Posterior vena cava (tissue), 2 donors: ENCODE measurements at regions not wholly inside any gene's neighbourhood (a gene's known extent, or its start where the extent isn't known, plus 50 kb on each side); places are given as distances from the start of the nearest gene placed in this dataset.

Experiments used
- DNase-seq: peaks from one replicate; pipeline ENCODE4 v3.0.0-alpha.2; 2020; ENCODE audit warnings: low spot score
- intact Hi-C, 2 donors: fragments of 100-400 bp; cut with DNase I; formaldehyde crosslinking; loops; one replicate each; pipeline versions ENCODE4 v1.14.1 to v1.14.2; 2022 to 2023
- donor health status: DM: yes; HTN: yes; CAD: no.
- donor health status: DM: yes; HTN: yes; CAD: no.

DNA sequence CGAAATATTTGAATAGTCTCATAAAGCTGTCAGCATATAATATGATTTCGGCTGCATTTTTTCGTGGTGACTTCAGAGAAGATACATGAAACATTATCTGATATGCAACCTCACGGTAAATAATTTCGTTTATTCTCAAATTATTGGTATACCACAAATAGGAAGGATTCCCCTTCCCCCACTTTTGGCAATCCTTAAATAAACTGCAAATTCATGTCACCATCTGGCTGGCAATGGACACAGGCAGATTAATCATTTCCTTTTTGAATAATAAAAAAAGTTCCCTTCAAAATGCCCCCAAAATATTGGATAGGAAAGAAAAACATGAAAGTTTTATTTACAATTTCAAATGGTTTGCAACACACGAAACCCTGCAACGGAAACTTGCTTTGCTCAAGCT is 234.5 kb upstream of the MEOX2 start:
- intact Hi-C loops, result no loop called here
- no peak for DNase-seq

DNA sequence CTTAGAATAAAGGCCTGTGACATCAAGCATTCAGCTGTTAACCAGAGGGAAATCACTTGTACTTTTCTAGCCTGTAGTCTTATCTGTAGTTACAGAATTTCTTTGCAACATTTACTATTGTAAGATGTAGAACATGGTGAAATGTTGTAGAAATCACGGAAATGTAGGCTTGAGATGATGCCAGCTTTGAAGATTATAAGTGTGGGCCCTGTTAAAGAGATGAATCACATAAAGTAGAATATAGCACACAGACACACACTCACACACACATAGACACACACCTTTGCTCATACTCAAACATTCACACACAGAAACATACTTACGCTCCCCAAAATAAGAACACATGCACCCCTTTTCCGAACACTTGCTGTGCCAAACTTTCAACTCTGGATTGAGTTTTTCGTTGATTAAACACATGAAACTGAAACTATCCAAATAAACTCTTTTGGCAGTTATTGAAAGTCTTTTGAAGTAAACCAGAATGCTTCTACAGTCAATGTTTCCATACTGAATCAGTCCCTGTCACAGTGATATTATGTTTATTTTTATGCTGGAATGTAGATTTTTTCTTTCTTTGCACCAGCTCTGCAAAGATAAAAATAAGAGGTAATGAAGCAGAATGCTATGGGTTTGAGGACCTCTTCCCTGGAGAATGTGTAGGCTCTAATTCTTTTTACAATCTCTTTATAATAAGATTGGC is 230.3 kb upstream of the MEOX2 start:
- intact Hi-C loops, result no loop called here
- no peak for DNase-seq

DNA sequence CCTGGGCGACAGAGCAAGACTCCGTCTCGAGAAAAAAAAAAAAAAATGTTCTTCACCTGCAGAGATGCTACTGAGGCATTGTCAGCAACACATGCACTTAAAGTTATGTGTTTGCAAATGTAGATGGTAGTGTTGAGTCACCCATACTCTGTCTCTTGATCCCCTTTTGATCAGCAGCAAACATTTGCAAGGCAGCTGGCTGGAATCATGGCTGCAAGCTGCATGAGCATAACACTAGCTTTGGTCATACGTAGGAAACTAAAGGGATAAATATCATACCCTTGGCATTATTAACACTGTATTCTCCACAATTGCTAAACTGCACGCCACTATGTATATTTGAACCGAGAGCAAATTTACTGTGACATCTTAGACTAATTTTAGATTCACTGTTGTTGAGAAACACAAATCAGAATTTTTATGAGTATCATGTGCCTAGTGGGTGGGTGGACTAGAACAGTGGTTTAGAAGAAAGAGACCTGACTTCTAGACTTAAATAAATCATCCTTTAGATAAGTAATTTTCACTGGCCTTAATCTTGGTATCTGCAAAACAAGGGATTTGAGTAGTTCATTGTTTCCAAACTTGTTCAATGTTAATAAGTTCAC is 229.3 kb upstream of the MEOX2 start:
- intact Hi-C loops, result no loop called here

DNA sequence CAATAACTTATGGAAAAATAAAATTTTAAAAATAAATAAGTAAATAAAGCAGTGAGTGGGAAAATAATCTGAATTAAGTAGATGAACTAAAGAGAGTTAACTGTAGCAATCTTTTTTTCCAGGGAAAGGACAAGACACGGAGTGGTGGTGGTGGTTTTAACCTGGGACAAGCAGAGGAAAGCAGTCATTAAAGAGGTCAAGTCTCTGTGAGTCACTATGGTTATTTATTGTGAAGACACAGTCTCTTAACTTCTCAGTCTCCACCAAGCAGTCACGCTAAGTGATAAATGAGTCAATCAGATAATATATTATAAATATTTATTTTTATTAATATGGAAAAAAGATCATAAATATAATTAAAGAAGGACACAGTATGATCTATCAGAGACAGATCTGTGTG is 228.1 kb upstream of the MEOX2 start:
- intact Hi-C loops, result no loop called here

More for the DNA sequence above, 229.3 kb upstream of the MEOX2 start:
- no peak for DNase-seq

DNA sequence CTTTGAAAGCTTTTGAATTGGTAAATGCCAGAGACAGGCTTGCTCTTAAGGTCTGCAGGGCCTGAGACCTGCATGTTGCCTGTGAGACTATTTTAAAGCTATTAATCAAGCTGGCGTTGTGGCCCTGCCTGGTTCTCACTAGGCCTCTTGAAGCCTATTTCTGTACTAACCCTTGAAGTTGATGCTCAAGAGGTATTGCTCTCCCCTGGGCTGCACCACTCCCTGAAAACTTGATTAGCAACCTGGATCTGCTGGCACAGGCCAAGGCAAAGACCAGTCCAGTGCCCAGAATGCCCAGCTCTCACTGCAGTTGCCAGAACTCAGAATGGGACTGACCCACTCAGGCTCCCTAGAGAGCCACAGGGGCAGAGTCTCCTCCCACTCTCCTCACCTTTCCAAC is 220.0 kb upstream of the MEOX2 start:
- intact Hi-C loops, result loop anchor here in 1 of 2 donors (10.0 kb wide), 1 partner anchor 148 kb away; no protein-coding TSS in a partner anchor
- no peak for DNase-seq

More for the DNA sequence above, 228.1 kb upstream of the MEOX2 start:
- no peak for DNase-seq

DNA sequence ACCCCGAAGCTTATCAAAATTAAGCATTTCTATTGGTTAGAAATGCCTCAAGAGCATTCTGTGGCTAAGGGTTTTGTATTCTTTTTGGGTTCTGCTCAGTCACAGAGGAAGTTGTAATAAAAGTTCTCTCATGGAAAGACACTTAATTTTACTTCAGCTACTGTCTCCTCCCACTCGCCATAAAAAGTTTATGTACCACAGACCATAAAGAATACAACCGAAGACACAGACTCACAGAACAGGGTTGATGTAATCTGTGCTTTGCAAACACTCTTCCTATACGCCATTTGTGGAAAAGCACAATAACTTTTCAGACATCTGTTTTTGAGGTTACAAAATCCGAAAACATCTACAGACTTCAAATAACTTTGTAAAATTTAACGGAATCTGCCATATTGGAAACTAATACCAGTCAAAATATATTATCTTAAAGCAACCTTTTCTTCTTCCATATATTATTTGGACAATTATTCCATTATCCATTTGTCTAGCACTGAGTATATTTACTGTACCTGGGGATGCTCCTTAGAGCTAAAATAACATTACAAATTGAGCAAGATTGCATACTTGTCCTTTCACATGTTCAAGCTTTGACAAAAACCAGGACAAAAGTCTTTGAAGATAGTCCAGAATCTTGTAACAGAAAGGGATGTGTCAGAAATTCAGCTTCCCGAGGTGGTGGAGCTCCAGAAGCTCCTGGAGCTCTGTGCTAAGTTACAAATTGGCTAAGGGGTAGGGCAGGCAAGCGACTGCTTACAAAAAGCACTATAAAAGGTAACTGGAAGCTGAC is 219.0 kb upstream of the MEOX2 start:
- intact Hi-C loops, result loop anchor here in 1 of 2 donors (10.0 kb wide), 1 partner anchor 149 kb away; no protein-coding TSS in a partner anchor

DNA sequence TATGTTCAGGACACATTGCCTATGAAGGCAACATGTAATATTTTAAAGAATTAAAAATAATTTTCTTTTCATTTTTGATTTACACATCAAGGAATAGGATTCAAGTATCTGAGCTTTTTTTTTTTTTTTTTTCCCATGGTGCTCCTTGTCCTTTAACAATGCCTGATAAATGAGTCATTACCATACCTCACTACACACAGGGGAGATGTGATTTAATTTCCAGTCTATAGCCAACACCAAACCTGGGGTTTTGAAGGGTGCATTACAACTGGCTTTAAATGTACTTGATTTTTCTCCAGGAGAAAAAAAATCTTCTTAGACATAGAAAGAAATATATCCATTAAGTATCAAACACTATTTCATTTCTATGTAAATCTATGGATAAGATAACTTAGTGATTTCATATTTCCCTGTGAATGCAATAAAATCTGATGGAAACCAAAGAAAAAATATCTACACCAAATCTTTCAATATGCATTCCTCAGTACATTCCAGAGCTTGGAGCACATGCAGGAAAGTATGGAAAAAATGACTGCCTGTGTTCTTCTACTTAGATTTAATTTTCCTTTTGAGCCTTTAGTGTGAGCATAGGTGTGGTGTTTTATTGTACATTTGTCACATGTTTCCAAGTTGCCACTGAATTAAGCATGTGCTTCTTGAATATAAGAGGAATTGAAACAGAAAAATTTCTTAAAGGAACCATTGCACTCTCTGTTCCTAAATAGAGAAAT is 204.8 kb upstream of the MEOX2 start:
- intact Hi-C loops, result no loop called here
- no peak for DNase-seq

More for the DNA sequence above, 219.0 kb upstream of the MEOX2 start:
- no peak for DNase-seq

DNA sequence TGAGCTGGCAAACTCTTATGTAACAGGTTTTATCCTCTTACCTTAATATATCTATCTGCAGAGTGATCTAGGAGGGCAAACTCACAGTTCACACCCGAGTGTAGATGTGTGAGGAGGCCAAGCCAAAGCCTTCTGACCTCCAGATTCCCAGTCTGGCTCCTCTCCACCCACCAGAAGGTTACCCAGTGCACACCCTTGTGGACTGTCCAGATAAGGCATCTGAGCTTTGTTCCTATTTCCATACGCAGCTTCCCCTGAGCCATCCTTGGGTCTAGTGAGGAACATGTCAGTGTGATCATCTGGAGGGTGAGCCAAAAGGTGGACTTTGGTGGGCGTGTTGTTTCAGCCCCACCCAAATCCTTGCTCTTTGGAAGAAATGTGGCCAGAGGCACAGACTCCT is 203.0 kb upstream of the MEOX2 start:
- no peak for DNase-seq
- intact Hi-C loops, result no loop called here

DNA sequence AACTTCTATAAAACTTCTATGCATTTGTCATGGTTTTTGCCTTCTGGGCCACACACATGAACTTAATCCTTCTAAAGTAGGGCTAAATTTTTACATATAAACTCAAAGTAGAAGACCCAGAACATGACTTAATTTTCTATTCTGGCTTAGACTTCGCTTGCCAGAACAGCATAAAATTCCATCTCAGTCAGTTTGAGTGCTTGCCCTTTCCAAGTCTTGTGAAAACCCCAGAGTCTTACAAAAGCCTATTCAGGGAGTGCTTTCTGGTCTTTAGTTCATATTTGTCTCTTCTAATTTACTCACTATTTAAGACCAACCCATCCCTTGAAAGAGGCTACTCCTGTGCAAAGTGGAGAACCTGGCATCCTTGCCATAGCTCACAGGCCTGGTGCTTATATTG is 201.6 kb upstream of the MEOX2 start:
- no peak for DNase-seq
- intact Hi-C loops, result no loop called here

DNA sequence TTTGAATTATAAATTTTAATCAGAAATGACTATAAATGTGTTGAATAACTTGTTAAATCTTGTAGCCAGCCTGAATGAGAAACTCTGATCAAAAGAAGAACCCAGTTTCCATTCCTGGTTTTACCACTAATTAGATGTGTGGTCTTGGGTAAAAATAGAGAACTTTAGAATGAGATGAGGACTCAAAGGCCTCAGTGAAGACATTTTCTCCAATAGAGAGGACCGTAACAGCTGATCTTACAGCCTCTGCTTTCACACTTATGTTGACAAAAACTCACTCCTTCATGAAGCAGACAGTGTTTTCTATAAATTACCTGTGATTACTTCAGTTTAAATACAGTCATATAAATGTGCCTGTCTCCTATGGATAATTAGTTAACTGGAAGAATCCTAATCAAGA is 200.1 kb upstream of the MEOX2 start:
- no peak for DNase-seq
- intact Hi-C loops, result no loop called here

DNA sequence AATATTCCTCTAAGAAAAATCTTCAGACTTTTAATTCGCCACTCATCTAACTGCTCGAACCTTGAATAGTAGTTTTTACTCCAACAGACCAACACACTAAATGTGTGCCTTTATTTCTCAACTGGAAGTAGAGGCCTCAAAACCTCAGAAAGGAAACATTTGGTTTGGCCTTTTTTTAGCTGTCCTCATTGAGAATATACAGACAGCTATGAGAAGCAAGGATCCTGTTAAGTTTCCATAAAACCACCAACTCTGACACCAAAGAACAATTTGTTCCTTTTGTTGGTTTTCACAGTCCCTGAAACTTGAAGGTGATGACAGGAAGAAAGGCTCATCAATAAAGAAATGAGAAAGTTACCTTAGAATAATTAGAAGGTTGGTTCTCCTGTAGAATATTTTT is 199.2 kb upstream of the MEOX2 start:
- intact Hi-C loops, result no loop called here
- DNase-seq, result no peak

DNA sequence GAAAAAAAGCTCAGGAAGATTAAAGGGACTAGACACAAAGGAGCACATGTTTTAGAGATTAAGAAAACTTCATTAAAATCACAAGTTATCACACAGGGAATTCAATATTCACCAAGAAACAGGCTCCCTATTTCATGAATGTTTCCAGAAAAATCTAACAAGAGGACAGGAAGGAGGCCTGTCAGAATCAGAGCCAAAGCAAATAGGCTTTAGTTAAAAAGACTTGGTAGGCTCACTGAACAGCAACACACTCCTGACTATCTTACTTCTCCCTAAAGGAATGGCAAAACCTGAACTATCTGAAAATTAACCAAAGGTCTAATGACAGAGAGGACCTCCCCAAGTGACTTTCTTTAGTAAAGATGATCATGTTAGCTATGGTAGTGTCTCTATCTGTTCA is 188.3 kb upstream of the MEOX2 start:
- intact Hi-C loops, result no loop called here
- no peak for DNase-seq

DNA sequence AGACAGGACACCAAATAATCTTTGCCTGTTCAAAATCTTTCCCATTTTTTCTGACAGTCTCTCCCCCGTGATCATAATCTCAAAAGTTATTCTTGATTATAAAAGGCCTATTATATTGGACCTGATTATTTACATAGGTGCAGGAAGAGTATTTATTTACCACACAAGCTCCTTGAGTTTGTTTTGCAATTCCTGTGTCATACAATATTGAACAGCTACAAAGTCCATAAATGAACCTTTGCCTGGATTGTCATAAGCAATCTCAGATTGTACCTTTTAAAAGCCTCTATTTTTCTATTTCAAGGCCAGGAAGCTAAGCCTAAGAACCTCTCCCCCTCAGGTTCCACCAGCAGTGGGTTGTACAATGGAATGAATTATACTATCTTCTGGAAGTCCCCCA is 183.9 kb upstream of the MEOX2 start:
- intact Hi-C loops, result no loop called here
- DNase-seq, result no peak

DNA sequence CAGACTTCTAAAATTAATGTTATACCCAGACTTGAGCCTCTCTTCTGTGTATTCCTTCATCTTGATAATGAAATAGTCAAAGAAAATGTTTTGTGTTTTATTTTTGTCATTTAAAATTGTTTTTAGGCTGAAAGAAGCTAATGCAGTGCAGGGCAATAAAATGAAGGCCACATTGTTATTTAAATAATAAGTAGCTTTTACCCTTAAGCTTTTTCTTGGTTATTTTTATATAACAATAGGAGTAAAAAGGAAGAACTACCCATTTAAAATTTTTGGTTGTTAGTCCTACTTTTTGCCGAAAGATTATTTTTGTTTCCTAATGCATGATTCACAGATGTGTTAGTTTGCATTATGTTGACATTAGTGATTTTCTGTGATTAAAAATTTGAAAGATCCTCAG is 181.0 kb upstream of the MEOX2 start:
- no peak for DNase-seq
- intact Hi-C loops, result no loop called here

DNA sequence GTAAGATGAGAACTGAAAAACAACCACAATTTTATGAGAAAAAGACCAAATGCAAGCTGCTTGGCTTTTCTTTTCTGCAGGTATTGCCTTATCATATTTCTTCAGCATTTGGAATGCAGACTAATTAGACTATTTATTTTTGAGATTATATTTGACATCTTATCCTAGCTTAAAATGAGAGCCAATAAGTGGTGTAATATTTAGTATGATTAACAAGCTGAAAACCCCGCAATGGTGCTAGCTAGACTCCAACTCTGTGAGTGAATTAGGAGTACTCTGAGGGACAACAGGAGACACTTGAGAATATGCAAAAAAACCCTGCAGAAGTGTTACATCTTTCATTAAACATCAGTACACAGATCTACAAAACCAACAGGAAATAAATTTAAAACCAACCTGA is 180.3 kb upstream of the MEOX2 start:
- no peak for DNase-seq
- intact Hi-C loops, result no loop called here

DNA sequence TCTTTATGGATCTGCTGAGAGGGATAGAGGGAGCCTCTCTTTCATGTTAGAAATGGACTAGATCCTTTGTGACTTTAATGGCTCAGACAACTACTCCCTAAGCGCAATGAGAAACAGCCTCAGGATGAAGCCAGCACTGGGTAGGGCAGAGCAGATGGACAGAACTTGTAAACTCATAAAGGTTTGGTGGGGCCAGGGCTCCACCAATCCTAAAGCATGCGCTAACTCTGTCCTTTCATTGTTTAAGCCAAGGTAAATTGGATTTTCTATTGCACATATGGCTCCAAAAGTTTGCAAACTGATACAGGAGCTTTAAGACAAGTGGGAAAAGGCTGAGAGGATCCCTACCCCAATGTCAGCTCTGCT is 178.1 kb upstream of the MEOX2 start:
- intact Hi-C loops, result no loop called here

DNA sequence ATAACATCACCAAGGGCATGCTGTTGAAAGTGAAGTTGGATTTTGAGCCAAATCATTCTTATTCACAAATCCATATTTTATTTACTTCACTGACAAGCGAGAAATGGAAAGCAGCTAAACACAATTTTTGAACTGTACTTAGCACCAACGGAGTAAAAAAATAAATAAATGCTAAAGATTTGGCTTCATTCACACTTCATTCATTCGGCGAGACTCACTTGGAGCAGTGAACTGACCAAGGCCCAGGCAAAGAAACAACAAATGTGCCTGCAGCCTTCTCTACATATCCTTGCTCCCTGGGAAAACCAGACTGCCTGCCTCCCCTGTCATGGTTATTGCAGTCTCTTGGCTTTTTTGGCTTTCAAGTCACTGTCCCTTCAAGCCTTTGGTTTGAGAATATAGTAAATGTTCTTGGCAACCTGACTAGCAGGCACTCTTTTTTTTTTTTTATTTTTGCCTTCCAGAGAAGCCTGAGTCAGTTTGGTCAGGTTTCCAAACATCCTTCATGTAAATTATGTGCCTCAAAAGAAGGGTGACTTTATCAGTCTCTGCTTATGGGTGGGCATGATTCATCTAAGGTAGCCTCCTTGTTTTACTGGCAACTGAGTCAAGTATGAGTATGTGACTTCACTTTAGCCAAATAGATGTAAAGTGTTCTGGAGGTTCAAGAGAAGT is 177.6 kb upstream of the MEOX2 start:
- DNase-seq, result no peak
- intact Hi-C loops, result no loop called here

More for the DNA sequence above, 178.1 kb upstream of the MEOX2 start:
- DNase-seq, result no peak

DNA sequence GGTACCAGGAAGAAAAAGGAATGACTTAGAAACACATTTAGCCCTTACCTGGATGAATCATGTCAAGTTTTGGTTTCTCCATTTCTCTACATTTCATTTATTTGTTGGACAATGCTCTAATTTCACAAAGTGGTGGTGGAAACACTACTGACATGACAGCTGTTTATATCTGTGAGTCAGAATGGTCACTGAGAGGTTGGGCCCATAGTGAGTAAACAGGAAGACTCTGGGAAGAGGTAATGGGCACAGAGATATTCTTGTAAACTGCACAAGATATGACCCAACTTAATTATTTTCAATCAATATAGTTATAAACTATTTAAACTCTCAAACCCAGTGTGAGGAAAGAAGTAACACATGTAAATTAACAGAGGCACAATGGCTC is 176.3 kb upstream of the MEOX2 start:
- no peak for DNase-seq
- intact Hi-C loops, result no loop called here

DNA sequence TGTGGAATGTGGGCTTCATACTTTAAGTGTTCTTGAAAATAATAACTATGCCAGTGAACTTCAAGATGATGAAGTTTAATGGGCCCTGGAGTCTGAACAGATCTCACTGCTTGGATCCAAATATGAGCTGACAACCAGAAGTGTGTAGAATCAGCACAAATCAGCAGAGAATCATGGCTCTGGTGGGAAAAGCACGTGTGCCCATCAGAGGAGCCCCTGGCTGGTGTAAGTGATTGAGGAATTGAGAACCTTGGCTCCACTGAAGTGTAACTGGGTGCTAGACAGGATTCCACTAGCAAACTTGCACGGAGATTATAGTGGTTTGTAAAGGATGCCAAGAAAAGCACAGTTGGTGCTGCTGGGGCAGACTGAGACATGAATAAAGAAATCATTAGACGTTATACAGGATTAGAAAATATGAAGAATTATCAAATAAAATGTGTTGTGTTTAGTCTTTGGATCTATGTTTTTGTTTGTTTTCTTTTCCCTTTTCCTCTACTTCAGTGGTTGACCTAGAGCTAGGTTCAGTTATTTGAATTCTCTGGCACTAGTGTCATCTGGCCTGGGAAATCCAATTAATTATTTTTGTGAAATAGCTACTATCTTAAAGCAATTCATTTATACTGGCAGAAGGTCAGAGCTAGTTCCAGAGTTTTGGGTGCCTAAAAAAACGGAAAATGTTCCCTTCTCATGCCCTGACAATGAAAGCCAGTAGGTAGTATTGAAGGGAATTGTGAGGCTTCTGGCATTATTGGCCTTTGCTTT is 175.7 kb upstream of the MEOX2 start:
- intact Hi-C loops, result no loop called here

More for the DNA sequence above, 175.7 kb upstream of the MEOX2 start:
- no peak for DNase-seq
